Hematopoietic multipotent progenitor cell treated with erythropoietin and hydrocortisone succinate and interleukin-3 and kit ligand, for 15 days (in vitro differentiated cells): ENCODE measurements at regions not wholly inside any gene's neighbourhood (a gene's known extent, or its start where the extent isn't known, plus 50 kb on each side); places are given as distances from the start of the nearest gene placed in this dataset.

ENCODE experiments used
- DNase-seq: peaks from one replicate; pipeline ENCODE4 v3.0.0-alpha.2; 2015; ENCODE audit warnings: low spot score

GRCh38 chr1:204736836-204737235 lies 51.3 kb upstream of the LRRN2 start:
- DNase-seq, result no peak

- no peak for DNase-seq
Measured at GRCh38 chr1:204738506-204738905, 53.0 kb upstream of the LRRN2 start.

GRCh38 chr1:204740354-204740753 lies 54.8 kb upstream of the LRRN2 start:
- no peak for DNase-seq

GRCh38 chr1:204741440-204741839 lies 55.9 kb upstream of the LRRN2 start:
- no peak for DNase-seq

- no peak for DNase-seq
Measured at GRCh38 chr1:204742676-204743251, 57.2 kb upstream of the LRRN2 start.

GRCh38 chr1:204744107-204744779 lies 58.7 kb upstream of the LRRN2 start:
- no peak for DNase-seq

GRCh38 chr1:204746838-204747442 lies 61.4 kb upstream of the LRRN2 start:
- DNase-seq, result peak; percentile 77

GRCh38 chr1:204751480-204751879 lies 65.9 kb upstream of the LRRN2 start:
- no peak for DNase-seq

GRCh38 chr1:204751883-204752687 lies 66.5 kb upstream of the LRRN2 start:
- no peak for DNase-seq

- no peak for DNase-seq
Measured at GRCh38 chr1:204752688-204753040, 67.1 kb upstream of the LRRN2 start.

GRCh38 chr1:204754821-204755220 lies 69.3 kb upstream of the LRRN2 start:
- DNase-seq, result no peak

GRCh38 chr1:204756349-204756748 lies 70.8 kb upstream of the LRRN2 start:
- no peak for DNase-seq

GRCh38 chr1:204756811-204757210 lies 71.3 kb upstream of the LRRN2 start:
- no peak for DNase-seq

- DNase-seq, result no peak
Measured at GRCh38 chr1:204758601-204759000, 73.1 kb upstream of the LRRN2 start.

GRCh38 chr1:204760350-204760749 lies 74.8 kb upstream of the LRRN2 start:
- DNase-seq, result no peak

- no peak for DNase-seq
Measured at GRCh38 chr1:204760757-204761156, 75.2 kb upstream of the LRRN2 start.

- DNase-seq, result peak; percentile 64
Measured at GRCh38 chr1:204763773-204764427, 78.4 kb upstream of the LRRN2 start.

- DNase-seq, result no peak
Measured at GRCh38 chr1:204769997-204770396, 84.5 kb upstream of the LRRN2 start.

GRCh38 chr1:204771358-204771757 lies 85.8 kb upstream of the LRRN2 start:
- no peak for DNase-seq

GRCh38 chr1:204773246-204773645 lies 87.7 kb upstream of the LRRN2 start:
- DNase-seq, result no peak

- no peak for DNase-seq
Measured at GRCh38 chr1:204775546-204775945, 90.0 kb upstream of the LRRN2 start.

GRCh38 chr1:204777591-204777990 lies 92.1 kb upstream of the LRRN2 start:
- no peak for DNase-seq
